Non-pigmented ciliary epithelial cell (primary cell): ENCODE measurements at regions not wholly inside any gene's neighbourhood (a gene's known extent, or its start where the extent isn't known, plus 50 kb on each side); places are given as distances from the start of the nearest gene placed in this dataset.

Experiments
- DNase-seq: peaks from one replicate; pipeline ENCODE4 v3.0.0-alpha.2; 2010; ENCODE audit warnings: low read depth

- DNase-seq: no peak
These were observed 123.1 kb downstream of the OSR1 start for GRCh38 chr2:19235308-19235707.

DNA sequence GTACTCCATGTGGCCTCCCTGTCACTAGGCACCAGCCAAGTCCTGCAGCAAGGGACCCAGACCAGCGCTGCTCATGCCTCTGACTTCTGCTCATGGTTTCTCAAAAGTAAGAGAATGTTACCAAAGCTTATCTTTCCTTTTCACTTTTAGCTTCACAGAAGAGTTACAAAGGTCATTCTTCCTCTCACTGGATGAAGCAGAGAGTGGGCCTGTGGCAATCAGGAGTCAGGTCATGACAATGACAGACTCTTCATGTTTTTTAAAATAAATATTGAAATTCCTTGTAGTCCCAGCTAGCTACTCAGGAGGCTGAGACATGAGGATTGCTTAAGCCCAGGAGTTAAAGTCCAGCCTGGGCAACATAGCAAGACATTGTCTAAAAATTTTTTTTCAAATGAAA is 126.1 kb downstream of the OSR1 start:
- no peak for DNase-seq

DNA sequence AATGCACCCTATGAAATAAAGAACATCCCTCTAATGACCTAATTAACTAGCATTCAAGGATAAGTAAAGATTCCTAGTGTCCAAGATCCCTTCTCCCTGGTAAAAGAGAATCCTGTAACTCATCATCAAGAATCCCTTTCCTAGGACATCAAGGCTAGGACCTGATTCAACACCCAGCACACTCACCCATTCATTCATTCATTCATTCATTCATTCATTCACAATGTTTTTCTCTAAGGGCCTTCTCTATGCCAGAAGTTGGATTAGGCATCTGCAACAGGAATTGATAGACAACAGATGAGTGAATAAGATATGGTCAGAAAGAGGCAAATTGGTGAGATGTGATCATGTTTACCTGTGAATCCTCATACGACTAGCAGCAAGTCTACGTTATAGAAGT is 126.8 kb downstream of the OSR1 start:
- no peak for DNase-seq

GRCh38 chr2:19230626-19231025 is 127.8 kb downstream of the OSR1 start:
- no peak for DNase-seq

DNA sequence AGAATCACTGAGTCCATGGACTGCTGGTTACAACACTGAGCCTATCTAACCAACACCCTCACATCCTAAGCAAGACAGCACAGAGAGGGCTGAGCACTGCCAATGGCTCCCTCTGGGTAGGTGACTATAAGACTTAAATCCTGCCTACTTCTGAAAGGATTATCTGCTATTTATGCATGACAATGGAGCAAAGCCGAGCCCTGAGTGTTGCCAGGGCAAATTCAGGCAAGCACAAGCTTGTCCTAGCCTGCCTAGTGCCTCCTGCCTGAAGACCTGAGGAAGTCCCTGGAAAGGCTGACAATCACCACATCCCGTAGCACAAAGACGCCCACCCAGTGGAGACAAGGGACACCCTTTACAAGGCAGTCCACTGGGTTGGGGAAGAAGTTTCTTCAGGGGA is 129.7 kb downstream of the OSR1 start:
- no peak for DNase-seq

DNA sequence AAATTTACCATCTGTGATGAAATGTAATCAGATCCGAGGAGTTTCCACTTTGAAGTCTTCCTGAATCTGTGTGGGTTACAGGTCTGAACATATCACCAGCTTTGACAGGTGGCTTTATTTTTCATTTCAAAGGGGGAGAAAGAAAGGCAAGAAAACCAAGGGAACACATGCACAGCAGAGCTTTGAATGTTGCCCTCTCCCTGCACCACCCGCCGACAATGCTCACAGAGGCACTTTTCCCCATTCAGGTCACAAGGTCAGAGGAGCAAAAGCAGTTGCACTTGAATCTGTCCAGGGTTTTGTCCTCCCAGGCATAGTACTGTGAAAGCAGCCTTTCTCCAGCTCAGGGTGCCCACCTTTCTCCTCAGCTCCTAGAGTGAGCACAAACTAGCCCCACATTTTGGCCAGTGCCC is 130.2 kb downstream of the OSR1 start:
- no peak for DNase-seq

DNA sequence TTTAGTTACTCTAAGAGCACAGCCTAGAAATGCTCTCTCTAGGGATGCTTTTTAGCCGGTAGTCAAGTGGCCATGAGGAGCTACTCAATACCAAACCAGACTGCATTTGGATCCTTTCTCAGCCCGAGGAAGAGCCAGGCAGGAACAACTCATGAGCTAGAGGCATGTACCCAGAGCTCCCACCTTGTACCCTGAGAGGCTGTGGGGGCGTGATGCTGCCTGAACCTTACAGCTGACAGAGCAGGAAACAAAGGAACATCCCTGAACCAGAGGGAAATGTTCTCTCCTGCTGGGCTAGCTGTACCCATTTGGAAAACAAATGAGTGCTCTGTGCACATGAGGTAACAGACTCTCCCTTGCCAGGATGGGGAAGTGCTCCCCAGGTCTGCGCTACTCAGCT is 131.6 kb downstream of the OSR1 start:
- no peak for DNase-seq

DNA sequence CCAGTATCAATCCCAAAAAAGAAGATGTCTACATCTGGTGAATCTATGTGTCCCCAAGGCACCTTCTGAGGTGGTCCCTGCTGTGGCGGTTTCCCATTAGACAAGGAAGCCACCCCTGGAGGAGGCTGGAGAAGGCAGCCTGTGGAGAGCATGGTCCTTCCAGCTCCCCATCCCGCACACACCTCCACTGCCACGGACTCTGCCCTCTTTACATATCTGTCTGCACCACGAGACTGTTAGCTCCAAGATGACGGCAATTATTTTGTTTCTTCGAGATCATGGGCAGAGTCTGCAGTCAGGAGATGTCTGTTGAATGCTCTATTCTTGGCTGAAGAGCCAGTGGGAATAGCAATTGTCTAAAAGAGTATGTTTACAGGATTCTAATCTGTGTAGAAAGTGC is 132.0 kb downstream of the OSR1 start:
- no peak for DNase-seq

DNA sequence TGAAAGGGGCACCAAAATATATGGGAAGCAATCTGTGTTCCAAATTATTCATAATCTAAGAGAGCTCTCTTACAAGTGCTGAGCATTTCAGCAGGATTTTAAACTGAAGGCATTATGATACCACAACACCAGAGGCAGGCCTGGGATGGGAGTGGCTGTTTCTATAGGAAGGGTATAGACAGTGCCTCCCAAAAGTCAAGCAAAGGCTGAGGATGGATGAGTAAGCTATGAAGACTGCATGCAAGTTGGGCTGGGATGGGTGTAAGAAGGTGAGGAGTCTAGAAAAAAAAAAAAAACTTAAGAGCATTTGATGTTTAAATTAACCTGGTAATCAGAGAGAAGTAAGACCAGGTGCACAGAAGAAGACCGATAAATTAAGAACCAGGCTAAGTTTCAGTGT is 132.5 kb downstream of the OSR1 start:
- DNase-seq: no peak

- no peak for DNase-seq
These were observed 133.3 kb downstream of the OSR1 start for GRCh38 chr2:19225126-19225525.

- no peak for DNase-seq
These were observed 133.9 kb downstream of the OSR1 start for GRCh38 chr2:19224486-19224885.

GRCh38 chr2:19224011-19224410 is 134.4 kb downstream of the OSR1 start:
- DNase-seq: no peak

DNA sequence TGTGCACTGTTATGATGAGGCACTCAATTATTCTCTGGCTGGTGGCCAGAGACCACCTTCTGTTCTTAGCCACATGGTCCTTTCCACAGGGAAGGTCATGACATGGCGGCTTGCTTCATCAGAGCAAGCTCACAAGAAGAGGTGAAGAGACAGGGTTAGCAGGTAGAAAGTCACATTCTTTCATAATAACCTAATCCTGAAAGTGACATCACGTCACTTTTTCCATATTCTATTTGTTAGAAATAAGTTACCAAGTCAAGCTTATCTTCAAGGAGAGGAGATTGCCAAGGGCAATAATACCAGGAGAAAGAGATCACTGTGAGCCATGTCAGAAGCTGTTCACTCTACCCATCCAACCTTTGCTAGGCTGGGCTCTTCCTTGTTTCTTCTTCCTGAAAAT is 139.4 kb downstream of the OSR1 start:
- DNase-seq: no peak

DNA sequence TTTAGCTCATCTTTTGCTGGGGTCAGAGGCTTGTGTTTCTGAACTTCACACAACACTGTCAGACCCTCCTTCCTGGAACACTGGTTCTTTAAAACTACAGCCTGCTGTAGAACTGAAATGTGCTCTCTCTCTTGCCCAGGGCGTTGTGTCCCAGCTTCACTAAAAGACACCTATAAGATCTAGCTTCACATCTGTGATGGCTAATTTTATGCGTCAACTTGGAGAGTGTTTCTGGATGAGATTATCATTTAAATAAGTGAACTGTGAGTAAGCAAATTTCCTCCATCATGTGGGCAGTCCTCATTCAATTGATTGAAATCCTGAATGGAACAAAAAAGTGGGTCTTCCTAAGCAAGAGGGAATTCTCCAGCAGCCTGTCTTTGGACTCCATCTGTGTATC is 140.3 kb downstream of the OSR1 start:
- DNase-seq: no peak

GRCh38 chr2:19216676-19217602 is 141.5 kb downstream of the OSR1 start:
- DNase-seq: no peak

- DNase-seq: no peak
These were observed 142.2 kb downstream of the OSR1 start for GRCh38 chr2:19216238-19216637.

- no peak for DNase-seq
These were observed 143.6 kb downstream of the OSR1 start for GRCh38 chr2:19214682-19215391.

GRCh38 chr2:19209575-19210341 is 148.7 kb downstream of the OSR1 start:
- no peak for DNase-seq

- DNase-seq: no peak
These were observed 149.8 kb downstream of the OSR1 start for GRCh38 chr2:19208479-19209199.

- DNase-seq: no peak
These were observed 151.0 kb downstream of the OSR1 start for GRCh38 chr2:19207452-19207851.

DNA sequence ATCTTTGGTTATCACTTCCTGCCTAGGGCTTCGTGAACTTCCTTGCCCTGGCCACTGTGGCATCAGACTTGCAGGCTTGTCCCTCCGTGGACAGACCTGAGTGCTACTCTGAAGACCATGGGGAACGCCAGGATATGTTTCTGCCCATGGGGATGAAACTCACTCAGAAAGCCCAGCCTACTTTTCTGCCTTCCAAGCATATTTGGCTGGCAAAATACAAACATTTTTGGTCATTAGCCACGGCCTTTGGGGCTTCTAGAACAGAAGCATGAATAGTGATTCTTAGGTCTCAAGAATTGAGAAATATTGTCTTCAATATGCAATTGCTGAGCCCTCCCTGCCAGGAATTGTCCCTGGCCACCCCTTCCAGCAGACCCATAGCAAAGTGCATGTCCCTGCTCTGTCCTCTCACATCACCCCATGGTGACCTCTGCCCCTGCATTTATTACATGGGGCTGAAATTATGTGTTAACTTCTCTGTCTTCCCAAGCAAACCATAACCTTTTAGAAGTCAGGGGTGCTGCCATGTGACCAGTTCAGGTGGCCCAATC is 152.4 kb downstream of the OSR1 start:
- no peak for DNase-seq

- DNase-seq: no peak
These were observed 154.6 kb downstream of the OSR1 start for GRCh38 chr2:19203866-19204265.
